Testis (tissue), 2 donors: ENCODE measurements at regions not wholly inside any gene's neighbourhood (a gene's known extent, or its start where the extent isn't known, plus 50 kb on each side); places are given as distances from the start of the nearest gene placed in this dataset.

Experiments used
- CTCF ChIP-seq, 3 experiments: fragments of 450-650 bp in 2 of 3; fragments of 200-600 bp in 1 of 3; sonication (generic) in 1 of 3; IDR thresholded peaks; one replicate each; pipeline ENCODE4 v1.5.1; 2016 to 2019; ENCODE audit warnings: antibody characterized with exemption in 3 of 3, mild to moderate bottlenecking in 2 of 3, moderate library complexity in 1 of 3
- POLR2A ChIP-seq: fragments of 450-650 bp; IDR thresholded peaks from one replicate; pipeline ENCODE4 v1.6.1; 2017; ENCODE audit warnings: antibody characterized with exemption, mild to moderate bottlenecking, moderate library complexity

GRCh38 chr7:117997862-117998825 is 124.9 kb upstream of the CTTNBP2 start:
- TF ChIP-seq CTCF (IDR thresholded peaks at IDR 0.05) (no peak), POLR2A (no peak)
